Thyroid gland (tissue), 4 donors: ENCODE measurements at regions not wholly inside any gene's neighbourhood (a gene's known extent, or its start where the extent isn't known, plus 50 kb on each side); places are given as distances from the start of the nearest gene placed in this dataset.

Source experiments
- DNase-seq, 2 donors: peaks; one replicate each; pipeline ENCODE4 v3.0.0-alpha.2; 2019
- H3K27ac ChIP-seq, 3 donors: fragments of 200-600 bp; sonication (generic); 1 replicate in 2 of 3; 2 replicates in 1 of 3; pipeline ENCODE4 v1.5.1; 2016 to 2019; ENCODE audit warnings: mild to moderate bottlenecking in 1 of 3, moderate library complexity in 1 of 3
- H3K27me3 ChIP-seq: fragments of 200-600 bp; sonication (generic); one replicate; pipeline ENCODE4 v1.5.1; 2019
- H3K36me3 ChIP-seq, 2 donors: fragments of 200-600 bp; sonication (generic); one replicate each; pipeline ENCODE4 v1.5.1; 2016 to 2019
- H3K4me1 ChIP-seq, 2 donors: fragments of 200-600 bp; sonication (generic); one replicate each; pipeline ENCODE4 v1.5.1; 2017 to 2019
- H3K4me3 ChIP-seq, 3 donors: fragments of 200-600 bp; sonication (generic); replicated peaks in 1 of 3; 1 replicate in 2 of 3; 2 replicates in 1 of 3; pipeline ENCODE4 v1.5.1; 2016; ENCODE audit warnings: mild to moderate bottlenecking in 1 of 3
- H3K9me3 ChIP-seq: fragments of 200-600 bp; sonication (generic); one replicate; pipeline ENCODE4 v1.5.1; 2017
- POLR2A ChIP-seq, 2 donors: fragments of 450-650 bp; IDR thresholded peaks; one replicate each; pipeline ENCODE4 v1.6.1; 2017; ENCODE audit warnings: antibody characterized with exemption in 2 of 2, mild to moderate bottlenecking in 2 of 2, moderate library complexity in 1 of 2
- WGBS, 2 donors: methylation state at CpG; one replicate each; pipeline ENCODE4 v1.1.5; 2017; 5-methylcytosine and 5-hydroxymethylcytosine counted together
- intact Hi-C: fragments of 100-400 bp; cut with DNase I; formaldehyde crosslinking; loops from one replicate; pipeline ENCODE4 v1.15.1; 2023
- TF ChIP-seq, protein P1 (sequence below), 6 experiments: fragments of 200-600 bp in 3 of 6; fragments of 450-650 bp in 3 of 6; sonication (generic) in 3 of 6; IDR thresholded peaks; one replicate each; pipeline ENCODE4 v1.5.1; 2016 to 2019; ENCODE audit warnings: antibody characterized with exemption in 6 of 6, mild to moderate bottlenecking in 2 of 6, inconsistent platforms in 1 of 6, moderate library complexity in 1 of 6

DNA sequence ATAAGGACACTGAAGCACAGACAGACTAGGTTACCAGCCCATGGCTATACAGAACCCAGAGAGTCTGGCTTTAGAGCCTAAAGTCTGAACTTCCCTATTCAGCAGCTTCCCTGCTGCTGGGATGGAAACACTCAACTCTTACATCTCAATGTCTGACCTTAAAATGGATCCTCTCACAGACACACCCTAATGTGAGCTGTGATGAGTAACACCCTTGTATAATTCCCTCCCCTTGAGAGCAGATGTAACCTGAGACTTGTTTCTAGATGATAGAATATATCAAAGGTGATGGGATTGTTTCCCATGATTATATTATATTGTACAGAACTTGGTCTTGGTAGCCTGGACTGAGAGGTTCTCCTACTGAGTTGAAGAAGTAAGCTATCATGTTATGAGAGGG is 577.1 kb upstream of the KLHL29 start:
- H3K4me3 ChIP-seq = no peak overlapping the region
- no peaks in the 10 kb centered on the region for H3K4me1 ChIP-seq
- H3K9me3 ChIP-seq = no peaks in the 10 kb centered on the region
- intact Hi-C loops = no loop called here
- no peaks in the 10 kb centered on the region for H3K36me3 ChIP-seq
- TF ChIP-seq POLR2A (IDR thresholded peaks at IDR 0.05) = no peak
- TF ChIP-seq, protein P1, sequence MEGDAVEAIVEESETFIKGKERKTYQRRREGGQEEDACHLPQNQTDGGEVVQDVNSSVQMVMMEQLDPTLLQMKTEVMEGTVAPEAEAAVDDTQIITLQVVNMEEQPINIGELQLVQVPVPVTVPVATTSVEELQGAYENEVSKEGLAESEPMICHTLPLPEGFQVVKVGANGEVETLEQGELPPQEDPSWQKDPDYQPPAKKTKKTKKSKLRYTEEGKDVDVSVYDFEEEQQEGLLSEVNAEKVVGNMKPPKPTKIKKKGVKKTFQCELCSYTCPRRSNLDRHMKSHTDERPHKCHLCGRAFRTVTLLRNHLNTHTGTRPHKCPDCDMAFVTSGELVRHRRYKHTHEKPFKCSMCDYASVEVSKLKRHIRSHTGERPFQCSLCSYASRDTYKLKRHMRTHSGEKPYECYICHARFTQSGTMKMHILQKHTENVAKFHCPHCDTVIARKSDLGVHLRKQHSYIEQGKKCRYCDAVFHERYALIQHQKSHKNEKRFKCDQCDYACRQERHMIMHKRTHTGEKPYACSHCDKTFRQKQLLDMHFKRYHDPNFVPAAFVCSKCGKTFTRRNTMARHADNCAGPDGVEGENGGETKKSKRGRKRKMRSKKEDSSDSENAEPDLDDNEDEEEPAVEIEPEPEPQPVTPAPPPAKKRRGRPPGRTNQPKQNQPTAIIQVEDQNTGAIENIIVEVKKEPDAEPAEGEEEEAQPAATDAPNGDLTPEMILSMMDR (IDR thresholded peaks at IDR 0.05) = no peak
- H3K27me3 ChIP-seq = no peaks in the 10 kb centered on the region
- DNase-seq = no peak
- H3K27ac ChIP-seq = no peak overlapping the region

DNA sequence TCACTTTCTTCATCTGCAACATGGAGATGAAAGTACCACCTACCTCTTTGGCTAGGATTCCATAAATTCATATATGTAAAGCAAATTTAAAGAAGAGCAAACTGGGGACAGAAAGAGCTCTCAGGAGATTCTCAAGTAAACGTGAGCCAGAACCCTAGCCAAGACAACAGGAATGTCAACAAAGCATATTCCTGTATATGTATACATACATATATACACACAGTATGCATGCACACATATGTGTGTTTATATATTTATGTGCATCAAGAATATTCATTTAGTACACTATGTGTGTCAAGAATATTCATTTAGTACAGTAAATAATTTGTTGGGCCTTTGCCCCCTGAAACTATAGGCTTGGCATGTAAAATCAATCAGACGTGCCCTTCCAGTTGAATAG is 574.4 kb upstream of the KLHL29 start:
- TF ChIP-seq POLR2A (IDR thresholded peaks at IDR 0.05) = no peak
- TF ChIP-seq, protein P1 (IDR thresholded peaks at IDR 0.05) = no peak
- no peak for DNase-seq
- no peaks in the 10 kb centered on the region for H3K27me3 ChIP-seq
- no peak overlapping the region for H3K27ac ChIP-seq
- H3K4me3 ChIP-seq = no peak overlapping the region
- intact Hi-C loops = no loop called here
- WGBS, 2 donors = 72 to 76% methylated on average over 2 of the region's 2 CpGs
- H3K36me3 ChIP-seq = no peaks in the 10 kb centered on the region
- no peaks in the 10 kb centered on the region for H3K9me3 ChIP-seq
- H3K4me1 ChIP-seq = no peaks in the 10 kb centered on the region

DNA sequence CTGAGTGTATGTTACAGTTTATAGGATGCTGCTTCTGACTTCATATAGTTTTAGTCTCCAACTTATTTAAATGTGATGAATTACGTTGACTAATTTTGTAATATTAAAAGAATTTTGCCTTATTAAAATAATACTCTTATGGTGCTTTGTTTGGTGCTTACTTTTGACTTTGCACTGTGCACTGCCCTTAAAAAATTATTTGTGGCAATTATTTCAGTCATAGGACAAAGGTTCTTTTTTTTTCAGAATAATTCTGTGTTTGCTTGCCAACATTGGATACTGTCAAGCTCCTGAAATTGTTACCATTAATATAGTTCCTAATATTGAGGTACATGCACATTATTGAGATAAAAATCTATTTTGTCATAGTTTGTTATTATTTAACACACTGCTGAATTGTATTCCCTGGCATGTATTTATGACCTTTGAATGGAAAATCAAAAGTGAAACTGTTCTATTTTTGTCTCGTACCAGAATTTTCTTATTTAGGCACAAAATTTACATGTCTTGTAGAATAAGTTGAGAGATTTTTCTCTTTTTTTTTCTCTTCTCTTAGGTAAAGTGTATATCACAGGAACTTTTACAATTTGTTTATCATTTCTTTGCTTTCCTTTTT is 572.8 kb upstream of the KLHL29 start:
- no peak for DNase-seq
- TF ChIP-seq, protein P1 (IDR thresholded peaks at IDR 0.05) = no peak
- no peak for TF ChIP-seq POLR2A (IDR thresholded peaks at IDR 0.05)
- H3K27me3 ChIP-seq = no peaks in the 10 kb centered on the region
- no peak overlapping the region for H3K27ac ChIP-seq
- H3K36me3 ChIP-seq = no peaks in the 10 kb centered on the region
- WGBS, 2 donors = 63 to 73% methylated on average over 2 of the region's 2 CpGs
- intact Hi-C loops = no loop called here
- H3K9me3 ChIP-seq = no peaks in the 10 kb centered on the region
- no peaks in the 10 kb centered on the region for H3K4me1 ChIP-seq
- H3K4me3 ChIP-seq = no peak overlapping the region

DNA sequence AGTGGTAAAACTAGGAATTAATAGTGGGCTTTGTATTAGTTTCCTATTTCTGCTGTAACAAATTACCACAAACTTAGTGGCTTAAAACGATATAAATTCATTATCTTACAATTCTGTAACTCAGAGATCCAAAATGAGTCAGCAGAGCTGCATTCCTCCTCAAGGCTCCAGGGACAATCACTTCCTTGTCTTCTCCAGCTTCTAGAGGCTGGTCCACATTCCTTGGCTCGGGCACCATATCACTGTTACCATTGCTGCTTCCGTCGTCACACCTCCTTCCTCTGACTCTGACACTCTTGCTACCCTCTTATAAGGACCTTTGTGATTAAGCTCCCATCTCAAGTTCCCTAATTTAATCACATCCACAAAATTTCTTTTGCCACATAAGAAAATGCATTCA is 567.8 kb upstream of the KLHL29 start:
- H3K27me3 ChIP-seq = no peaks in the 10 kb centered on the region
- TF ChIP-seq, protein P1 (IDR thresholded peaks at IDR 0.05) = no peak
- no peak for TF ChIP-seq POLR2A (IDR thresholded peaks at IDR 0.05)
- H3K36me3 ChIP-seq = no peaks in the 10 kb centered on the region
- WGBS, 2 donors = 46 to 61% methylated on average over 4 of the region's 4 CpGs
- no peak overlapping the region for H3K4me3 ChIP-seq
- no peak overlapping the region for H3K27ac ChIP-seq
- no peaks in the 10 kb centered on the region for H3K4me1 ChIP-seq
- DNase-seq = no peak
- no peaks in the 10 kb centered on the region for H3K9me3 ChIP-seq
- intact Hi-C loops = no loop called here

DNA sequence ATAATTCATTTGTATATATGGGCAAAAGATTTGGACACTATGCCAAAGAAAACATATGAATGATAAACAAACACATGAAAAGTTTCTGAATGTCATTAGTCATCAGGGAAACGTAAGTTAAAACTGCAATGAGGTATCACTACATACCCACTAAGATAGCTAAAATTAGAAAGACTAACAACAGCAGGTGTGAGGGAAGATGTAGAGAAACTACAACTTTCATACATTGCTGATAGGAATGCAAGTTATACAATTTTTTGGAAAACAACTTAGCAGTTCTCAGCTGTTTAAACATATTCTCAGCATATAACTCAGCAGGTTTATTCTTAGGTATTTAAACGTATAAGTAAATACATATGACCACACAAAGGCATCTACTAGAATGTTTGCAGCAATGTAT is 563.5 kb upstream of the KLHL29 start:
- intact Hi-C loops = no loop called here
- no peak for TF ChIP-seq POLR2A (IDR thresholded peaks at IDR 0.05)
- TF ChIP-seq, protein P1 (IDR thresholded peaks at IDR 0.05) = no peak
- 69 to 76% methylated on average over 2 of the region's 2 CpGs for WGBS, 2 donors

More for the DNA sequence above, 563.5 kb upstream of the KLHL29 start:
- Histone ChIP-seq H3K4me1 (no peaks in the 10 kb centered on the region), H3K9me3 (no peaks in the 10 kb centered on the region), H3K36me3 (no peaks in the 10 kb centered on the region), H3K4me3 (no peak overlapping the region), H3K27ac (no peak overlapping the region), H3K27me3 (no peaks in the 10 kb centered on the region)
- no peak for DNase-seq
